ENCODE measurements at regions not wholly inside any gene's neighbourhood (a gene's known extent, or its start where the extent isn't known, plus 50 kb on each side); places are given as distances from the start of the nearest gene placed in this dataset.

- no peak for FAIRE-seq
- no peak for TF ChIP-seq CTCF (IDR thresholded peaks at IDR 0.05)
- no peaks in the 10 kb centered on the region for H3K4me1 ChIP-seq
- WGBS, 2 donors: 46 to 53% methylated on average over 3 of the region's 3 CpGs
- H3K9me3 ChIP-seq: no peaks in the 10 kb centered on the region
- no peak for DNase-seq
- no peak overlapping the region for H3K4me3 ChIP-seq
- no peaks in the 10 kb centered on the region for H3K27me3 ChIP-seq
- no peak for ATAC-seq
- intact Hi-C loops (cut with DNase I): no loop called here
- H3K36me3 ChIP-seq: no peaks in the 10 kb centered on the region
- no peak overlapping the region for H3K27ac ChIP-seq
Measured at GRCh38 chr4:135515295-135515694, 1313.7 kb upstream of the PABPC4L start.

GRCh38 chr4:135510582-135510981 lies 1309.0 kb upstream of the PABPC4L start:
- no peaks in the 10 kb centered on the region for H3K27me3 ChIP-seq
- no peaks in the 10 kb centered on the region for H3K4me1 ChIP-seq
- intact Hi-C loops (cut with DNase I): no loop called here
- no peak overlapping the region for H3K4me3 ChIP-seq
- H3K27ac ChIP-seq: no peak overlapping the region
- no peaks in the 10 kb centered on the region for H3K9me3 ChIP-seq
- ATAC-seq (no peak), FAIRE-seq (no peak), DNase-seq (no peak)
- H3K36me3 ChIP-seq: no peaks in the 10 kb centered on the region
- no peak for TF ChIP-seq CTCF (IDR thresholded peaks at IDR 0.05)
- WGBS, 2 donors: 59 to 65% methylated on average over 1 of the region's 1 CpG

- WGBS, 2 donors: 51 to 67% methylated on average over 4 of the region's 4 CpGs
- H3K9me3 ChIP-seq: no peaks in the 10 kb centered on the region
- DNase-seq (no peak), ATAC-seq (no peak), FAIRE-seq (no peak)
- no peak for TF ChIP-seq CTCF (IDR thresholded peaks at IDR 0.05)
- no peak overlapping the region for H3K4me3 ChIP-seq
- no peaks in the 10 kb centered on the region for H3K4me1 ChIP-seq
- intact Hi-C loops (cut with DNase I): no loop called here
- no peaks in the 10 kb centered on the region for H3K27me3 ChIP-seq
- no peaks in the 10 kb centered on the region for H3K36me3 ChIP-seq
- H3K27ac ChIP-seq: no peak overlapping the region
Measured at GRCh38 chr4:135508006-135508714, 1306.6 kb upstream of the PABPC4L start.

- Histone ChIP-seq H3K27ac (no peak overlapping the region), H3K4me1 (no peaks in the 10 kb centered on the region), H3K27me3 (no peaks in the 10 kb centered on the region), H3K36me3 (no peaks in the 10 kb centered on the region), H3K9me3 (no peaks in the 10 kb centered on the region), H3K4me3 (no peak overlapping the region)
- no peak for DNase-seq
- no peak for FAIRE-seq
- intact Hi-C loops (cut with DNase I): no loop called here
- WGBS, 2 donors: 40 to 63% methylated on average over 1 of the region's 1 CpG
- no peak for ATAC-seq
- no peak for TF ChIP-seq CTCF (IDR thresholded peaks at IDR 0.05)
Measured at GRCh38 chr4:135497563-135498152, 1296.1 kb upstream of the PABPC4L start.

GRCh38 chr4:135492439-135492838 lies 1290.8 kb upstream of the PABPC4L start:
- 61 to 67% methylated on average over 2 of the region's 2 CpGs for WGBS, 2 donors
- intact Hi-C loops (cut with DNase I): no loop called here
- no peak for ATAC-seq

More at GRCh38 chr4:135492439-135492838, 1290.8 kb upstream of the PABPC4L start:
- H3K27ac ChIP-seq: no peak overlapping the region
- no peaks in the 10 kb centered on the region for H3K27me3 ChIP-seq
- FAIRE-seq (no peak), DNase-seq (no peak)
- no peak overlapping the region for H3K4me3 ChIP-seq
- H3K4me1 ChIP-seq: no peaks in the 10 kb centered on the region
- no peaks in the 10 kb centered on the region for H3K36me3 ChIP-seq
- TF ChIP-seq CTCF (IDR thresholded peaks at IDR 0.05): no peak
- H3K9me3 ChIP-seq: no peaks in the 10 kb centered on the region

Measured in pancreas (tissue), 10 donors.